Keratinocyte (primary cell): ENCODE measurements at regions not wholly inside any gene's neighbourhood (a gene's known extent, or its start where the extent isn't known, plus 50 kb on each side); places are given as distances from the start of the nearest gene placed in this dataset.

Experiments used
- DNase-seq: peaks from one replicate; pipeline ENCODE4 v3.0.0-alpha.2; 2011; ENCODE audit warnings: low read depth, missing footprints, low spot score
- FAIRE-seq: peaks from 2 replicates; lab custom pipeline; 2011; peaks lifted over from hg19 to GRCh38; lab: Jason Lieb, UNC
- H2AFZ ChIP-seq: 2 replicates; pipeline ENCODE4 v1.6.0; 2012; ENCODE audit warnings: low read length, control low read depth, inconsistent platforms; ENCODE audit not compliant: control insufficient read depth
- H3K27ac ChIP-seq: 2 replicates; pipeline ENCODE4 v1.5.1; 2011; ENCODE audit warnings: low read length; ENCODE audit not compliant: control insufficient read depth, insufficient read depth
- H3K27me3 ChIP-seq: 3 replicates; pipeline ENCODE4 v1.6.0; 2011; ENCODE audit warnings: low read length; ENCODE audit not compliant: control insufficient read depth, insufficient read depth; ENCODE audit errors: extremely low read depth
- H3K36me3 ChIP-seq, 2 experiments: 2 replicates in 1 of 2; 3 replicates in 1 of 2; pipeline ENCODE4 v1.5.1; 2011; ENCODE audit warnings: low read length in 2 of 2, mild to moderate bottlenecking in 1 of 2; ENCODE audit not compliant: control insufficient read depth in 2 of 2, insufficient read depth in 2 of 2; ENCODE audit errors: extremely low read depth in 1 of 2
- H3K4me1 ChIP-seq: 3 replicates; pipeline ENCODE4 v1.5.1; 2011; ENCODE audit warnings: low read length; ENCODE audit not compliant: control insufficient read depth, insufficient read depth; ENCODE audit errors: extremely low read depth
- H3K4me2 ChIP-seq: 3 replicates; pipeline ENCODE4 v1.6.0; 2011; ENCODE audit warnings: low read depth, low read length; ENCODE audit not compliant: control insufficient read depth, insufficient read depth; ENCODE audit errors: extremely low read depth
- H3K4me3 ChIP-seq, 3 experiments: fragments of 200-600 bp in 1 of 3; sonication (generic) in 1 of 3; 2 replicates in 2 of 3; 3 replicates in 1 of 3; pipeline ENCODE4 v1.5.1; 2011 to 2016; ENCODE audit warnings: low read length in 3 of 3, mild to moderate bottlenecking in 3 of 3, control low read depth in 2 of 3, inconsistent platforms in 1 of 3, low read depth in 1 of 3, mixed read lengths in 1 of 3, mixed run types in 1 of 3, moderate library complexity in 1 of 3; ENCODE audit not compliant: control insufficient read depth in 2 of 3, insufficient read depth in 2 of 3; ENCODE audit errors: extremely low read depth in 1 of 3
- H3K79me2 ChIP-seq: 2 replicates; pipeline ENCODE4 v1.6.0; 2012; ENCODE audit warnings: low read length; ENCODE audit not compliant: control insufficient read depth, insufficient read depth
- H3K9ac ChIP-seq: 3 replicates; pipeline ENCODE4 v1.6.0; 2011; ENCODE audit warnings: low read length; ENCODE audit not compliant: control insufficient read depth, insufficient read depth; ENCODE audit errors: extremely low read depth
- H3K9me1 ChIP-seq: 3 replicates; pipeline ENCODE4 v1.6.0; 2011; ENCODE audit warnings: low read length; ENCODE audit not compliant: control insufficient read depth, insufficient read depth; ENCODE audit errors: extremely low read depth
- H3K9me3 ChIP-seq: 2 replicates; pipeline ENCODE4 v1.5.1; 2012; ENCODE audit warnings: low read depth, low read length; ENCODE audit not compliant: control insufficient read depth
- H4K20me1 ChIP-seq: 3 replicates; pipeline ENCODE4 v1.6.0; 2011; ENCODE audit warnings: low read length; ENCODE audit not compliant: control insufficient read depth, insufficient read depth; ENCODE audit errors: extremely low read depth
- EZH2 ChIP-seq: IDR thresholded peaks from one replicate; pipeline ENCODE4 v1.6.1; 2012; ENCODE audit warnings: inconsistent platforms, mild to moderate bottlenecking, low read length, moderate library complexity
- dilution Hi-C: fragments of 300-500 bp; cut with MboI; formaldehyde crosslinking; loops from one replicate; pipeline ENCODE4 v1.7.0; 2020; ENCODE audit warnings: low sequenced_read_pairs; ENCODE audit not compliant: extremely low pct_ligation_motif_present
- TF ChIP-seq, protein P1 (sequence below), 3 experiments: IDR thresholded peaks in 1 of 3; conservative IDR thresholded peaks in 1 of 3; optimal IDR thresholded peaks in 1 of 3; 2 replicates in 2 of 3; 3 replicates in 1 of 3; pipeline versions ENCODE3 to v1.5.1; 2011; ENCODE audit warnings: low read length in 3 of 3, mild to moderate bottlenecking in 3 of 3, moderate library complexity in 2 of 3, control low read depth in 1 of 3, inconsistent platforms in 1 of 3; ENCODE audit not compliant: insufficient read depth in 2 of 3; ENCODE audit errors: extremely low read depth in 1 of 3

- Histone ChIP-seq H3K9ac (no peak overlapping the region), H3K9me1 (no peaks in the 10 kb centered on the region), H3K4me1 (no peaks in the 10 kb centered on the region), H3K9me3 (no peaks in the 10 kb centered on the region), H3K27ac (no peak overlapping the region), H4K20me1 (no peaks in the 10 kb centered on the region), H3K27me3 (no peaks in the 10 kb centered on the region), H3K79me2 (no peaks in the 10 kb centered on the region), H3K4me2 (no peak overlapping the region), H3K36me3 (no peaks in the 10 kb centered on the region), H2AFZ (no peak overlapping the region), H3K4me3 (no peak overlapping the region)
- FAIRE-seq (no peak), DNase-seq (no peak)
- TF ChIP-seq, protein P1, sequence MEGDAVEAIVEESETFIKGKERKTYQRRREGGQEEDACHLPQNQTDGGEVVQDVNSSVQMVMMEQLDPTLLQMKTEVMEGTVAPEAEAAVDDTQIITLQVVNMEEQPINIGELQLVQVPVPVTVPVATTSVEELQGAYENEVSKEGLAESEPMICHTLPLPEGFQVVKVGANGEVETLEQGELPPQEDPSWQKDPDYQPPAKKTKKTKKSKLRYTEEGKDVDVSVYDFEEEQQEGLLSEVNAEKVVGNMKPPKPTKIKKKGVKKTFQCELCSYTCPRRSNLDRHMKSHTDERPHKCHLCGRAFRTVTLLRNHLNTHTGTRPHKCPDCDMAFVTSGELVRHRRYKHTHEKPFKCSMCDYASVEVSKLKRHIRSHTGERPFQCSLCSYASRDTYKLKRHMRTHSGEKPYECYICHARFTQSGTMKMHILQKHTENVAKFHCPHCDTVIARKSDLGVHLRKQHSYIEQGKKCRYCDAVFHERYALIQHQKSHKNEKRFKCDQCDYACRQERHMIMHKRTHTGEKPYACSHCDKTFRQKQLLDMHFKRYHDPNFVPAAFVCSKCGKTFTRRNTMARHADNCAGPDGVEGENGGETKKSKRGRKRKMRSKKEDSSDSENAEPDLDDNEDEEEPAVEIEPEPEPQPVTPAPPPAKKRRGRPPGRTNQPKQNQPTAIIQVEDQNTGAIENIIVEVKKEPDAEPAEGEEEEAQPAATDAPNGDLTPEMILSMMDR (optimal IDR thresholded peaks at IDR 0.05 in 1 of 3, IDR thresholded peaks at IDR 0.05 in 1 of 3, conservative IDR thresholded peaks at IDR 0.05 in 1 of 3; ENCODE audit: extremely low read depth in 1 of 3, insufficient read depth in 2 of 3, low read length in 3 of 3), result no peak
- TF ChIP-seq EZH2, result no peak
- dilution Hi-C loops, result no loop called here
These were observed 681.6 kb upstream of the SEMA6D start for GRCh38 chr15:47035475-47036406.

- no peak overlapping the region for H3K9ac ChIP-seq
- H3K27ac ChIP-seq, result no peak overlapping the region
- no peaks in the 10 kb centered on the region for H3K79me2 ChIP-seq
- no peak for DNase-seq
- H4K20me1 ChIP-seq, result no peaks in the 10 kb centered on the region
- no peaks in the 10 kb centered on the region for H3K9me1 ChIP-seq
- no peaks in the 10 kb centered on the region for H3K4me1 ChIP-seq
- no peaks in the 10 kb centered on the region for H3K27me3 ChIP-seq
- H3K4me3 ChIP-seq, result no peak overlapping the region
- no peaks in the 10 kb centered on the region for H3K9me3 ChIP-seq
- no peak for FAIRE-seq
- H3K36me3 ChIP-seq, result no peaks in the 10 kb centered on the region
- TF ChIP-seq EZH2, result no peak
- H3K4me2 ChIP-seq, result no peak overlapping the region
- no peak overlapping the region for H2AFZ ChIP-seq
- dilution Hi-C loops, result no loop called here
These were observed 680.3 kb upstream of the SEMA6D start for GRCh38 chr15:47037003-47037402.
